HG02938 (cell line): ENCODE measurements at regions not wholly inside any gene's neighbourhood (a gene's known extent, or its start where the extent isn't known, plus 50 kb on each side); places are given as distances from the start of the nearest gene placed in this dataset.

ENCODE experiments used
- ATAC-seq: cut with Tn5 transposase; IDR thresholded peaks from one replicate; pipeline ENCODE4 v1.9.1; 2021; ENCODE audit warnings: mild to moderate bottlenecking, moderate library complexity; ENCODE audit not compliant: unreplicated experiment

- no peak for ATAC-seq
Observed at GRCh38 chr18:73478191-73478590, 610.4 kb upstream of the NETO1 start.

GRCh38 chr18:73476031-73476430, 608.2 kb upstream of the NETO1 start:
- no peak for ATAC-seq

GRCh38 chr18:73462092-73462491, 594.3 kb upstream of the NETO1 start:
- ATAC-seq = no peak

- ATAC-seq = no peak
Observed at GRCh38 chr18:73461780-73462059, 593.9 kb upstream of the NETO1 start.

- ATAC-seq = no peak
Observed at GRCh38 chr18:73461038-73461779, 593.4 kb upstream of the NETO1 start.

- no peak for ATAC-seq
Observed at GRCh38 chr18:73458186-73458964, 590.6 kb upstream of the NETO1 start.

- ATAC-seq = no peak
Observed at GRCh38 chr18:73456643-73457042, 588.9 kb upstream of the NETO1 start.

GRCh38 chr18:73452866-73453265, 585.1 kb upstream of the NETO1 start:
- ATAC-seq = no peak

GRCh38 chr18:73446502-73446901, 578.7 kb upstream of the NETO1 start:
- no peak for ATAC-seq

- ATAC-seq = no peak
Observed at GRCh38 chr18:73431620-73432019, 563.8 kb upstream of the NETO1 start.

GRCh38 chr18:73421010-73421409, 553.2 kb upstream of the NETO1 start:
- no peak for ATAC-seq

- no peak for ATAC-seq
Observed at GRCh38 chr18:73419531-73419930, 551.7 kb upstream of the NETO1 start.

- ATAC-seq = no peak
Observed at GRCh38 chr18:73414598-73414997, 546.8 kb upstream of the NETO1 start.

GRCh38 chr18:73414069-73414468, 546.3 kb upstream of the NETO1 start:
- no peak for ATAC-seq

GRCh38 chr18:73409242-73409641, 541.5 kb upstream of the NETO1 start:
- ATAC-seq = no peak

GRCh38 chr18:73408469-73408868, 540.7 kb upstream of the NETO1 start:
- no peak for ATAC-seq

- ATAC-seq = no peak
Observed at GRCh38 chr18:73407506-73407905, 539.7 kb upstream of the NETO1 start.

- no peak for ATAC-seq
Observed at GRCh38 chr18:73384246-73384645, 516.5 kb upstream of the NETO1 start.

- ATAC-seq = no peak
Observed at GRCh38 chr18:73381699-73382036, 513.9 kb upstream of the NETO1 start.

GRCh38 chr18:73381016-73381698, 513.4 kb upstream of the NETO1 start:
- ATAC-seq = no peak

GRCh38 chr18:73366713-73367112, 498.9 kb upstream of the NETO1 start:
- ATAC-seq = no peak

GRCh38 chr18:73365018-73365417, 497.2 kb upstream of the NETO1 start:
- ATAC-seq = no peak
